ENCODE measurements at regions not wholly inside any gene's neighbourhood (a gene's known extent, or its start where the extent isn't known, plus 50 kb on each side); places are given as distances from the start of the nearest gene placed in this dataset.

GRCh38 chr2:59706729-59707128 is 846.7 kb downstream of the BCL11A start:
- DNase-seq, result no peak

- no peak for DNase-seq
Measured at GRCh38 chr2:59703796-59704195, 849.7 kb downstream of the BCL11A start.

GRCh38 chr2:59702026-59702425 is 851.4 kb downstream of the BCL11A start:
- DNase-seq, result no peak

- no peak for DNase-seq
Measured at GRCh38 chr2:59701271-59701994, 852.0 kb downstream of the BCL11A start.

- DNase-seq, result no peak
Measured at GRCh38 chr2:59694176-59694575, 859.3 kb downstream of the BCL11A start.

- DNase-seq, result no peak
Measured at GRCh38 chr2:59693231-59693959, 860.1 kb downstream of the BCL11A start.

- DNase-seq, result no peak
Measured at GRCh38 chr2:59691518-59692190, 861.8 kb downstream of the BCL11A start.

- no peak for DNase-seq
Measured at GRCh38 chr2:59690849-59691248, 862.6 kb downstream of the BCL11A start.

- DNase-seq, result no peak
Measured at GRCh38 chr2:59684771-59685166, 868.7 kb downstream of the BCL11A start.

GRCh38 chr2:59684116-59684770 is 869.2 kb downstream of the BCL11A start:
- DNase-seq, result no peak

- DNase-seq, result no peak
Measured at GRCh38 chr2:59680863-59681262, 872.6 kb downstream of the BCL11A start.

- DNase-seq, result no peak
Measured at GRCh38 chr2:59677158-59677557, 876.3 kb downstream of the BCL11A start.

GRCh38 chr2:59674100-59674499 is 879.4 kb downstream of the BCL11A start:
- no peak for DNase-seq

GRCh38 chr2:59665021-59665420 is 888.4 kb downstream of the BCL11A start:
- no peak for DNase-seq

- no peak for DNase-seq
Measured at GRCh38 chr2:59662127-59662861, 891.2 kb downstream of the BCL11A start.

GRCh38 chr2:59660262-59660661 is 893.2 kb downstream of the BCL11A start:
- DNase-seq, result no peak

GRCh38 chr2:59658906-59659635 is 894.4 kb downstream of the BCL11A start:
- no peak for DNase-seq

- no peak for DNase-seq
Measured at GRCh38 chr2:59655809-59656208, 897.6 kb downstream of the BCL11A start.

- no peak for DNase-seq
Measured at GRCh38 chr2:59654710-59655109, 898.7 kb downstream of the BCL11A start.

- DNase-seq, result no peak
Measured at GRCh38 chr2:59653164-59653563, 900.3 kb downstream of the BCL11A start.

- no peak for DNase-seq
Measured at GRCh38 chr2:59630789-59631188, 922.7 kb downstream of the BCL11A start.

- DNase-seq, result no peak
Measured at GRCh38 chr2:59627599-59627998, 925.9 kb downstream of the BCL11A start.

Measured in stimulated activated CD4-positive, alpha-beta T cell treated with anti-CD3 and anti-CD28 coated beads, Interleukin-4, amount 100 ng/mL, for 1 hour (primary cell).